Loucy (cell line): ENCODE measurements at regions not wholly inside any gene's neighbourhood (a gene's known extent, or its start where the extent isn't known, plus 50 kb on each side); places are given as distances from the start of the nearest gene placed in this dataset.

ENCODE experiments used
- H2AFZ ChIP-seq: fragments of 200-600 bp; sonication (generic); 2 replicates; pipeline ENCODE4 v1.6.0; 2016; ENCODE audit warnings: antibody characterized with exemption, mild to moderate bottlenecking, low read length, moderate library complexity
- H3F3A ChIP-seq: fragments of 200-600 bp; 2 replicates; pipeline ENCODE4 v1.6.0; 2016; ENCODE audit warnings: antibody characterized with exemption, low read depth, mild to moderate bottlenecking
- H3K27me3 ChIP-seq: fragments of 200-600 bp; sonication (generic); 2 replicates; pipeline ENCODE4 v1.6.1; 2014; ENCODE audit warnings: low read length, mild to moderate bottlenecking; ENCODE audit not compliant: insufficient read depth, poor library complexity, severe bottlenecking
- H3K36me3 ChIP-seq: fragments of 200-600 bp; sonication (generic); 2 replicates; pipeline ENCODE4 v1.6.1; 2016; ENCODE audit warnings: low read length; ENCODE audit not compliant: insufficient read depth
- H3K4me1 ChIP-seq: fragments of 200-600 bp; sonication (generic); 2 replicates; pipeline ENCODE4 v1.5.1; 2014; ENCODE audit warnings: low read length, mild to moderate bottlenecking; ENCODE audit not compliant: insufficient read depth, poor library complexity, severe bottlenecking
- H3K4me2 ChIP-seq: fragments of 200-600 bp; sonication (generic); 2 replicates; pipeline ENCODE4 v1.6.0; 2014; ENCODE audit warnings: antibody characterized with exemption, low read length, low read depth, mild to moderate bottlenecking; ENCODE audit not compliant: poor library complexity, severe bottlenecking
- H3K4me3 ChIP-seq: fragments of 200-600 bp; sonication (generic); 2 replicates; pipeline ENCODE4 v1.5.1; 2014; ENCODE audit warnings: low read length, mild to moderate bottlenecking, mixed read lengths; ENCODE audit not compliant: poor library complexity, severe bottlenecking
- H3K79me2 ChIP-seq: fragments of 200-600 bp; sonication (generic); 2 replicates; pipeline ENCODE4 v1.6.1; 2014; ENCODE audit warnings: low read length; ENCODE audit not compliant: insufficient read depth
- H3K9ac ChIP-seq: fragments of 200-600 bp; sonication (generic); 2 replicates; pipeline ENCODE4 v1.6.0; 2014; ENCODE audit warnings: mild to moderate bottlenecking, low read depth, low read length, moderate library complexity; ENCODE audit not compliant: poor library complexity, severe bottlenecking
- H3K9me2 ChIP-seq: fragments of 200-600 bp; sonication (generic); replicated peaks from 2 replicates; pipeline ENCODE4 v1.6.1; 2016; ENCODE audit warnings: low read depth, low read length, mixed read lengths
- H3K9me3 ChIP-seq: fragments of 200-600 bp; sonication (generic); 2 replicates; pipeline ENCODE4 v1.6.1; 2014; ENCODE audit warnings: mild to moderate bottlenecking, antibody characterized with exemption, low read length, low read depth; ENCODE audit not compliant: insufficient read depth
- H4K20me1 ChIP-seq: fragments of 200-600 bp; sonication (generic); 2 replicates; pipeline ENCODE4 v1.6.0; 2014; ENCODE audit warnings: antibody characterized with exemption, low read length, mild to moderate bottlenecking; ENCODE audit not compliant: insufficient read depth, poor library complexity, severe bottlenecking
- CTCF ChIP-seq: fragments of 200-600 bp; sonication (generic); conservative IDR thresholded peaks from 2 replicates; pipeline ENCODE4 v1.5.1; 2014; ENCODE audit warnings: mild to moderate bottlenecking, antibody characterized with exemption, low read length
- EZH2phosphoT487 ChIP-seq: fragments of 200-600 bp; IDR thresholded peaks from 2 replicates; pipeline ENCODE4 v1.6.1; 2018; ENCODE audit warnings: antibody characterized with exemption, mild to moderate bottlenecking, moderate library complexity, borderline replicate concordance

DNA sequence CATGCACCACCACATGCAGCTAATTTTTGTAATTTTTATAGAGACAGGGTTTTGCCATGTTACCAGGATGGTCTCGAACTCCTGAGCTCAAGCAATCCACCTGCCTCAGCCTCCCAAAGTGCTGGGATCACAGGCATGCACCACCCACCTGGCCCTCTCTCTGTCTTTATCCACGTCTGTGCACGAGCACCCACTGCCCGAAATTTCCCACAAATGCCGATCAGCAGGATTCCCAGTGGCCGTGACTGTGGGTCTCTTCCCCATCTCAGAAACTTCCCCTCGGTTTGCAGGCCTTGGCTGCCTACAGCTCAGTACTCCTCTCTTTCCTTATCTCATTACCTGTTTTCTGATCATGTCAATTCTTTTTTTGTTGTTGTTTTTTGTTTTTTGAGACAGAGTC lies 217.3 kb downstream of the TTC32 start:
- no peaks in the 10 kb centered on the region for H3K79me2 ChIP-seq
- TF ChIP-seq EZH2phosphoT487, result no peak
- TF ChIP-seq CTCF, result no peak

GRCh38 chr2:19683556-19683955 lies 218.2 kb downstream of the TTC32 start:
- no peaks in the 10 kb centered on the region for H3K79me2 ChIP-seq
- no peak for TF ChIP-seq EZH2phosphoT487
- TF ChIP-seq CTCF, result no peak
- no peaks in the 10 kb centered on the region for H3K9me3 ChIP-seq
- no peaks in the 10 kb centered on the region for H3F3A ChIP-seq
- H3K27me3 ChIP-seq, result no peaks in the 10 kb centered on the region
- no peaks in the 10 kb centered on the region for H4K20me1 ChIP-seq
- no peak overlapping the region for H2AFZ ChIP-seq
- H3K4me1 ChIP-seq, result no peaks in the 10 kb centered on the region
- no peak overlapping the region for H3K4me3 ChIP-seq
- no peaks in the 10 kb centered on the region for H3K36me3 ChIP-seq
- H3K9ac ChIP-seq, result no peak overlapping the region
- no peak overlapping the region for H3K4me2 ChIP-seq
- H3K9me2 ChIP-seq, result no peaks in the 10 kb centered on the region

More for the DNA sequence above, 217.3 kb downstream of the TTC32 start:
- Histone ChIP-seq H4K20me1 (no peaks in the 10 kb centered on the region), H3K27me3 (no peaks in the 10 kb centered on the region), H3K9me2 (no peaks in the 10 kb centered on the region), H2AFZ (no peak overlapping the region), H3K4me2 (no peak overlapping the region), H3K9ac (no peak overlapping the region), H3K9me3 (no peaks in the 10 kb centered on the region; the same call in 1 of the 2 replicates), H3F3A (no peaks in the 10 kb centered on the region), H3K4me1 (no peaks in the 10 kb centered on the region), H3K36me3 (no peaks in the 10 kb centered on the region), H3K4me3 (no peak overlapping the region)

- H3K79me2 ChIP-seq, result no peaks in the 10 kb centered on the region
Measured at GRCh38 chr2:19682493-19682892, 219.3 kb downstream of the TTC32 start.

More at GRCh38 chr2:19682493-19682892, 219.3 kb downstream of the TTC32 start:
- H3K4me3 ChIP-seq, result no peak overlapping the region
- H2AFZ ChIP-seq, result no peak overlapping the region
- no peaks in the 10 kb centered on the region for H3K27me3 ChIP-seq
- H3K4me2 ChIP-seq, result no peak overlapping the region
- H3K9me2 ChIP-seq, result no peaks in the 10 kb centered on the region
- H4K20me1 ChIP-seq, result no peaks in the 10 kb centered on the region
- H3K9ac ChIP-seq, result no peak overlapping the region
- TF ChIP-seq EZH2phosphoT487 (no peak), CTCF (no peak)
- no peaks in the 10 kb centered on the region for H3K4me1 ChIP-seq
- no peaks in the 10 kb centered on the region for H3K9me3 ChIP-seq
- no peaks in the 10 kb centered on the region for H3F3A ChIP-seq
- H3K36me3 ChIP-seq, result no peaks in the 10 kb centered on the region
